HCT116 (cell line): ENCODE measurements at regions not wholly inside any gene's neighbourhood (a gene's known extent, or its start where the extent isn't known, plus 50 kb on each side); places are given as distances from the start of the nearest gene placed in this dataset.

Source experiments
- CEBPB ChIP-seq: IDR thresholded peaks from 2 replicates; pipeline ENCODE4 v1.6.1; 2012; ENCODE audit warnings: low read depth
- ELF1 ChIP-seq: IDR thresholded peaks from 2 replicates; pipeline ENCODE4 v1.6.1; 2012; ENCODE audit warnings: low read depth, borderline replicate concordance
- EZH2 ChIP-seq: fragments of 200-600 bp; sonication (generic); IDR thresholded peaks from 2 replicates; pipeline ENCODE4 v1.6.1; 2017; ENCODE audit warnings: antibody characterized with exemption, mixed run types
- JUND ChIP-seq: IDR thresholded peaks from 2 replicates; pipeline ENCODE4 v1.6.1; 2012
- POLR2A ChIP-seq: IDR thresholded peaks from 2 replicates; pipeline ENCODE4 v1.7.0; 2011; ENCODE audit warnings: borderline replicate concordance; ENCODE audit not compliant: insufficient read depth, insufficient read length; ENCODE audit errors: extremely low read depth
- POLR2AphosphoS5 ChIP-seq: IDR thresholded peaks from 2 replicates; pipeline ENCODE4 v1.6.1; 2011; ENCODE audit warnings: mild to moderate bottlenecking, low read depth, low read length, moderate library complexity
- SIN3A ChIP-seq: IDR thresholded peaks from 2 replicates; pipeline ENCODE4 v1.6.1; 2012; ENCODE audit warnings: low read depth
- SP1 ChIP-seq: IDR thresholded peaks from 2 replicates; pipeline ENCODE4 v1.6.1; 2012; ENCODE audit warnings: low read depth
- SRF ChIP-seq: IDR thresholded peaks from 2 replicates; pipeline ENCODE4 v1.6.1; 2012; ENCODE audit warnings: low read depth
- TCF7L2 ChIP-seq: IDR thresholded peaks from 2 replicates; pipeline ENCODE4 v1.7.0; 2011; ENCODE audit warnings: borderline replicate concordance, inconsistent platforms; ENCODE audit not compliant: insufficient read depth, insufficient read length; ENCODE audit errors: extremely low read depth
- TF ChIP-seq, protein P1 (sequence below), 3 experiments: fragments of 200-600 bp in 1 of 3; sonication (generic) in 1 of 3; IDR thresholded peaks in 2 of 3; conservative IDR thresholded peaks in 1 of 3; 2 replicates each; pipeline ENCODE4 v1.5.1; 2012 to 2017; ENCODE audit warnings: low read depth in 2 of 3, low read length in 2 of 3, antibody characterized with exemption in 1 of 3, borderline replicate concordance in 1 of 3, control low read depth in 1 of 3, mild to moderate bottlenecking in 1 of 3, mixed read lengths in 1 of 3, mixed run types in 1 of 3, moderate library complexity in 1 of 3; ENCODE audit not compliant: insufficient read depth in 1 of 3

DNA sequence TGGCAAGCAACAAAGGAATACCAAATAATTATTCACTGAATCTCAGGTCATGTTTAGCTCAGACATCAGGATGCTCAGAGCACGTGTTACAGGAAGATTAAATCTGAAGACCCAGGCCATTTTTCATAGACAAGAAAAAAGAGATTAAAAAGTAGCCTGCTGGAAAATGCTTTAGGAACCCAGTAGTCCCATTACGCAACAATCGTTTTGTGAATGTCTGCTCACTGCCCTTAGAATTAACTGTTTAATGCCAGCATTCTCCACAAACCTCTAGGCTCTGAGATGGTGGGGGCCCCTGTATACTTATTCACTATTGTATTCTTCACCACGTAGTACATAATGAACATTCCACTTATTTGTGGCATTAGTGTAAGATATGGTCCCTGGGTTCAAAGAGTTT lies 154.6 kb upstream of the NYAP2 start:
- TF ChIP-seq, protein P1, sequence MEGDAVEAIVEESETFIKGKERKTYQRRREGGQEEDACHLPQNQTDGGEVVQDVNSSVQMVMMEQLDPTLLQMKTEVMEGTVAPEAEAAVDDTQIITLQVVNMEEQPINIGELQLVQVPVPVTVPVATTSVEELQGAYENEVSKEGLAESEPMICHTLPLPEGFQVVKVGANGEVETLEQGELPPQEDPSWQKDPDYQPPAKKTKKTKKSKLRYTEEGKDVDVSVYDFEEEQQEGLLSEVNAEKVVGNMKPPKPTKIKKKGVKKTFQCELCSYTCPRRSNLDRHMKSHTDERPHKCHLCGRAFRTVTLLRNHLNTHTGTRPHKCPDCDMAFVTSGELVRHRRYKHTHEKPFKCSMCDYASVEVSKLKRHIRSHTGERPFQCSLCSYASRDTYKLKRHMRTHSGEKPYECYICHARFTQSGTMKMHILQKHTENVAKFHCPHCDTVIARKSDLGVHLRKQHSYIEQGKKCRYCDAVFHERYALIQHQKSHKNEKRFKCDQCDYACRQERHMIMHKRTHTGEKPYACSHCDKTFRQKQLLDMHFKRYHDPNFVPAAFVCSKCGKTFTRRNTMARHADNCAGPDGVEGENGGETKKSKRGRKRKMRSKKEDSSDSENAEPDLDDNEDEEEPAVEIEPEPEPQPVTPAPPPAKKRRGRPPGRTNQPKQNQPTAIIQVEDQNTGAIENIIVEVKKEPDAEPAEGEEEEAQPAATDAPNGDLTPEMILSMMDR (IDR thresholded peaks at IDR 0.05 in 2 of 3, conservative IDR thresholded peaks at IDR 0.05 in 1 of 3; ENCODE audit: borderline replicate concordance in 1 of 3, insufficient read depth in 1 of 3, low read depth in 2 of 3, low read length in 2 of 3), result no peak
- TF ChIP-seq SRF (no peak), JUND (no peak), POLR2AphosphoS5 (no peak), ELF1 (no peak), POLR2A (no peak), CEBPB (no peak), SIN3A (no peak), SP1 (no peak), EZH2 (no peak), TCF7L2 (no peak)
